ENCODE measurements at regions not wholly inside any gene's neighbourhood (a gene's known extent, or its start where the extent isn't known, plus 50 kb on each side); places are given as distances from the start of the nearest gene placed in this dataset.

- Histone ChIP-seq H3K18ac (ENCODE audit: insufficient read length, low read depth, low read length) (no peak overlapping the region), H2BK12ac (ENCODE audit: insufficient read length, low read depth, low read length) (no peak overlapping the region), H2AFZ (ENCODE audit: low read length) (no peak overlapping the region), H3K79me2 (ENCODE audit: insufficient read depth, low read length) (no peaks in the 10 kb centered on the region), H4K5ac (ENCODE audit: insufficient read length, low read depth, low read length) (no peak overlapping the region), H2BK5ac (ENCODE audit: insufficient read length, low read length) (no peak overlapping the region), H3K56ac (ENCODE audit: insufficient read length, low read depth, low read length) (no peak overlapping the region), H2BK15ac (ENCODE audit: low read depth, low read length) (no peak overlapping the region), H3K4me2 (ENCODE audit: insufficient read depth, insufficient read length, low read length) (no peak overlapping the region), H4K91ac (ENCODE audit: insufficient read length, low read depth, low read length) (no peak overlapping the region), H3K79me1 (ENCODE audit: insufficient read depth, low read depth, low read length, poor library complexity, severe bottlenecking) (no peaks in the 10 kb centered on the region), H3K14ac (ENCODE audit: insufficient read depth, low read length) (no peak overlapping the region), H3T11ph (ENCODE audit: low read length) (no peak overlapping the region), H3K23ac (ENCODE audit: insufficient read length, low read depth, low read length) (no peak overlapping the region), H3K23me2 (ENCODE audit: insufficient read length, low read depth, low read length, poor library complexity, severe bottlenecking) (no peaks in the 10 kb centered on the region), H2BK120ac (ENCODE audit: low read depth, low read length, poor library complexity, severe bottlenecking) (no peak overlapping the region), H3K27ac (ENCODE audit: insufficient read length, low read depth, low read length) (no peak overlapping the region), H4K8ac (replicated peaks; ENCODE audit: insufficient read length, low read depth, low read length) (no peak overlapping the region), H3K9ac (ENCODE audit: extremely low read depth, insufficient read length, low read length) (no peak overlapping the region), H4K20me1 (ENCODE audit: control insufficient read depth, insufficient read depth, insufficient read length) (no peaks in the 10 kb centered on the region), H3K27me3 (ENCODE audit: insufficient read depth, low read length) (no peaks in the 10 kb centered on the region), H3K4ac (ENCODE audit: low read depth, low read length) (no peak overlapping the region), H3K9me3 (ENCODE audit: control insufficient read depth, low read depth, low read length) (no peaks in the 10 kb centered on the region), H3K4me1 (ENCODE audit: insufficient read depth, low read length) (no peaks in the 10 kb centered on the region), H2AK5ac (ENCODE audit: insufficient read length, low read length) (no peak overlapping the region), H2BK20ac (ENCODE audit: low read depth, low read length, poor library complexity, severe bottlenecking) (no peak overlapping the region)
- Mint-ChIP-seq H3K27me3 (ENCODE audit: low read depth) (no peaks in the 10 kb centered on the region; the same call in 1 of the 2 replicates), H3K27ac (no peak overlapping the region), H3K4me3 (no peak overlapping the region), H3K36me3 (ENCODE audit: insufficient read depth in 1 of 3, low read depth in 3 of 3) (no peaks in the 10 kb centered on the region), H3K4me1 (no peaks in the 10 kb centered on the region), H3K9me3 (no peaks in the 10 kb centered on the region)
- DNase-seq = no peak
- no CpG with 5 or more reads among the region's 4 CpGs for WGBS (ENCODE audit: extremely low coverage, insufficient read length, low lambda C conversion rate)
- TF ChIP-seq CTCF (conservative IDR thresholded peaks at IDR 0.05) = no peak
Measured at GRCh38 chr2:225989809-225990208, 590.3 kb downstream of the NYAP2 start.

Measured in H9 (cell line).